ENCODE measurements at regions not wholly inside any gene's neighbourhood (a gene's known extent, or its start where the extent isn't known, plus 50 kb on each side); places are given as distances from the start of the nearest gene placed in this dataset.

DNA sequence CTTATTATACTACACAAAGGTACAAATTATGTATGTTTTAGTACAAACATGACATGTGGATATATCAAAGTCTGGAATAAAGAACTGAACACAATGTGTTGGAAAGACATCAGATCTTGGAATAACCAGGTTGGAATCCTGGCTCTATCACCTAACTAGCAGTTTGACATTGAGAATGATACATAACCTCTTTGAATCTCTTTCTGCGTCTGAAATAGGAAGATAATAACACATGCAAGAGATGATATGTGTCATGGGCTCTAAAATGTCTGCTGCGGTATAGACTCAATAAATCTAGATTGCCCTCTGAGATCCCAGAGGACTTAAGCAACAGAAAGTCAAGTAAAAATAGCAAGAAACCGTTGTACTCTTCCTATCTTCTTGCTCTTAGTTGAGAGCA lies 66.8 kb upstream of the CCN2 start:
- no peak overlapping the region for H2AFZ ChIP-seq (ENCODE audit: low read length)
- WGBS (ENCODE audit: low lambda C conversion rate) = 87% methylated on average over 3 of the region's 3 CpGs
- CTCF ChIA-PET (ENCODE audit: low intra/inter-chr PET ratio, low total read pairs) = no interaction called here
- TF ChIP-seq, protein P1, sequence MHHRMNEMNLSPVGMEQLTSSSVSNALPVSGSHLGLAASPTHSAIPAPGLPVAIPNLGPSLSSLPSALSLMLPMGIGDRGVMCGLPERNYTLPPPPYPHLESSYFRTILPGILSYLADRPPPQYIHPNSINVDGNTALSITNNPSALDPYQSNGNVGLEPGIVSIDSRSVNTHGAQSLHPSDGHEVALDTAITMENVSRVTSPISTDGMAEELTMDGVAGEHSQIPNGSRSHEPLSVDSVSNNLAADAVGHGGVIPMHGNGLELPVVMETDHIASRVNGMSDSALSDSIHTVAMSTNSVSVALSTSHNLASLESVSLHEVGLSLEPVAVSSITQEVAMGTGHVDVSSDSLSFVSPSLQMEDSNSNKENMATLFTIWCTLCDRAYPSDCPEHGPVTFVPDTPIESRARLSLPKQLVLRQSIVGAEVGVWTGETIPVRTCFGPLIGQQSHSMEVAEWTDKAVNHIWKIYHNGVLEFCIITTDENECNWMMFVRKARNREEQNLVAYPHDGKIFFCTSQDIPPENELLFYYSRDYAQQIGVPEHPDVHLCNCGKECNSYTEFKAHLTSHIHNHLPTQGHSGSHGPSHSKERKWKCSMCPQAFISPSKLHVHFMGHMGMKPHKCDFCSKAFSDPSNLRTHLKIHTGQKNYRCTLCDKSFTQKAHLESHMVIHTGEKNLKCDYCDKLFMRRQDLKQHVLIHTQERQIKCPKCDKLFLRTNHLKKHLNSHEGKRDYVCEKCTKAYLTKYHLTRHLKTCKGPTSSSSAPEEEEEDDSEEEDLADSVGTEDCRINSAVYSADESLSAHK (CRISPR knock-in tag; IDR thresholded peaks at IDR 0.05; ENCODE audit: borderline replicate concordance) = no peak
- no peak for TF ChIP-seq JUN (CRISPR knock-in tag; IDR thresholded peaks at IDR 0.05)
- no peak for TF ChIP-seq HOXA3 (CRISPR knock-in tag; IDR thresholded peaks at IDR 0.05)
- TF ChIP-seq, protein P2, sequence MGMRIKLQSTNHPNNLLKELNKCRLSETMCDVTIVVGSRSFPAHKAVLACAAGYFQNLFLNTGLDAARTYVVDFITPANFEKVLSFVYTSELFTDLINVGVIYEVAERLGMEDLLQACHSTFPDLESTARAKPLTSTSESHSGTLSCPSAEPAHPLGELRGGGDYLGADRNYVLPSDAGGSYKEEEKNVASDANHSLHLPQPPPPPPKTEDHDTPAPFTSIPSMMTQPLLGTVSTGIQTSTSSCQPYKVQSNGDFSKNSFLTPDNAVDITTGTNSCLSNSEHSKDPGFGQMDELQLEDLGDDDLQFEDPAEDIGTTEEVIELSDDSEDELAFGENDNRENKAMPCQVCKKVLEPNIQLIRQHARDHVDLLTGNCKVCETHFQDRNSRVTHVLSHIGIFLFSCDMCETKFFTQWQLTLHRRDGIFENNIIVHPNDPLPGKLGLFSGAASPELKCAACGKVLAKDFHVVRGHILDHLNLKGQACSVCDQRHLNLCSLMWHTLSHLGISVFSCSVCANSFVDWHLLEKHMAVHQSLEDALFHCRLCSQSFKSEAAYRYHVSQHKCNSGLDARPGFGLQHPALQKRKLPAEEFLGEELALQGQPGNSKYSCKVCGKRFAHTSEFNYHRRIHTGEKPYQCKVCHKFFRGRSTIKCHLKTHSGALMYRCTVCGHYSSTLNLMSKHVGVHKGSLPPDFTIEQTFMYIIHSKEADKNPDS (CRISPR knock-in tag; IDR thresholded peaks at IDR 0.05) = no peak
- TF ChIP-seq ZSCAN30 (CRISPR knock-in tag; IDR thresholded peaks at IDR 0.05) = no peak
- TF ChIP-seq PAWR (CRISPR knock-in tag; IDR thresholded peaks at IDR 0.05; ENCODE audit: borderline replicate concordance) = no peak
- no peak for TF ChIP-seq NFE2 (CRISPR knock-in tag; IDR thresholded peaks at IDR 0.05)
- no peak for TF ChIP-seq ADNP (CRISPR knock-in tag; IDR thresholded peaks at IDR 0.05)
- TF ChIP-seq, protein P3, sequence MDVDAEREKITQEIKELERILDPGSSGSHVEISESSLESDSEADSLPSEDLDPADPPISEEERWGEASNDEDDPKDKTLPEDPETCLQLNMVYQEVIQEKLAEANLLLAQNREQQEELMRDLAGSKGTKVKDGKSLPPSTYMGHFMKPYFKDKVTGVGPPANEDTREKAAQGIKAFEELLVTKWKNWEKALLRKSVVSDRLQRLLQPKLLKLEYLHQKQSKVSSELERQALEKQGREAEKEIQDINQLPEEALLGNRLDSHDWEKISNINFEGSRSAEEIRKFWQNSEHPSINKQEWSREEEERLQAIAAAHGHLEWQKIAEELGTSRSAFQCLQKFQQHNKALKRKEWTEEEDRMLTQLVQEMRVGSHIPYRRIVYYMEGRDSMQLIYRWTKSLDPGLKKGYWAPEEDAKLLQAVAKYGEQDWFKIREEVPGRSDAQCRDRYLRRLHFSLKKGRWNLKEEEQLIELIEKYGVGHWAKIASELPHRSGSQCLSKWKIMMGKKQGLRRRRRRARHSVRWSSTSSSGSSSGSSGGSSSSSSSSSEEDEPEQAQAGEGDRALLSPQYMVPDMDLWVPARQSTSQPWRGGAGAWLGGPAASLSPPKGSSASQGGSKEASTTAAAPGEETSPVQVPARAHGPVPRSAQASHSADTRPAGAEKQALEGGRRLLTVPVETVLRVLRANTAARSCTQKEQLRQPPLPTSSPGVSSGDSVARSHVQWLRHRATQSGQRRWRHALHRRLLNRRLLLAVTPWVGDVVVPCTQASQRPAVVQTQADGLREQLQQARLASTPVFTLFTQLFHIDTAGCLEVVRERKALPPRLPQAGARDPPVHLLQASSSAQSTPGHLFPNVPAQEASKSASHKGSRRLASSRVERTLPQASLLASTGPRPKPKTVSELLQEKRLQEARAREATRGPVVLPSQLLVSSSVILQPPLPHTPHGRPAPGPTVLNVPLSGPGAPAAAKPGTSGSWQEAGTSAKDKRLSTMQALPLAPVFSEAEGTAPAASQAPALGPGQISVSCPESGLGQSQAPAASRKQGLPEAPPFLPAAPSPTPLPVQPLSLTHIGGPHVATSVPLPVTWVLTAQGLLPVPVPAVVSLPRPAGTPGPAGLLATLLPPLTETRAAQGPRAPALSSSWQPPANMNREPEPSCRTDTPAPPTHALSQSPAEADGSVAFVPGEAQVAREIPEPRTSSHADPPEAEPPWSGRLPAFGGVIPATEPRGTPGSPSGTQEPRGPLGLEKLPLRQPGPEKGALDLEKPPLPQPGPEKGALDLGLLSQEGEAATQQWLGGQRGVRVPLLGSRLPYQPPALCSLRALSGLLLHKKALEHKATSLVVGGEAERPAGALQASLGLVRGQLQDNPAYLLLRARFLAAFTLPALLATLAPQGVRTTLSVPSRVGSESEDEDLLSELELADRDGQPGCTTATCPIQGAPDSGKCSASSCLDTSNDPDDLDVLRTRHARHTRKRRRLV (CRISPR knock-in tag; IDR thresholded peaks at IDR 0.05) = no peak
- TF ChIP-seq ZNF83 (CRISPR knock-in tag; IDR thresholded peaks at IDR 0.05; ENCODE audit: borderline replicate concordance) = no peak
- no peak for TF ChIP-seq HMGA1 (CRISPR knock-in tag; conservative IDR thresholded peaks at IDR 0.05)
- TF ChIP-seq SP4 (CRISPR knock-in tag; IDR thresholded peaks at IDR 0.05) = no peak
- no peak for TF ChIP-seq ZFX (CRISPR knock-in tag; IDR thresholded peaks at IDR 0.05; ENCODE audit: low read depth)
- TF ChIP-seq ZNF543 (CRISPR knock-in tag; IDR thresholded peaks at IDR 0.05) = no peak
- no peak for TF ChIP-seq RBM39 (IDR thresholded peaks at IDR 0.05; ENCODE audit: low read depth, low read length, poor library complexity, severe bottlenecking)
- TF ChIP-seq SALL2 (CRISPR knock-in tag; IDR thresholded peaks at IDR 0.05) = no peak
- TF ChIP-seq FOSL1 (CRISPR knock-in tag; IDR thresholded peaks at IDR 0.05; ENCODE audit: borderline replicate concordance) = no peak

More for the DNA sequence above, 66.8 kb upstream of the CCN2 start:
- in situ Hi-C loops (cut with HindIII; ENCODE audit: extremely low pct_ligation_motif_present, low pct_unique_long_range_greater_than_20kb) = no loop called here
- H3K36me3 ChIP-seq (replicated peaks in 1 of 2; ENCODE audit: control insufficient read depth in 1 of 2, insufficient read depth in 2 of 2, low read length in 2 of 2) = no peaks in the 10 kb centered on the region
- no peaks in the 10 kb centered on the region for H4K20me1 ChIP-seq (ENCODE audit: insufficient read depth, low read length)
- H3K79me2 ChIP-seq (ENCODE audit: insufficient read depth, low read length) = no peaks in the 10 kb centered on the region
- no peak overlapping the region for H3K9ac ChIP-seq (ENCODE audit: insufficient read depth, low read depth, low read length)
- POLR2A ChIA-PET = interaction anchor here (1.4 kb wide), 1 partner anchor 66 kb away, joined by 4 read pairs; the partner anchor contains the start of gene CCN2
- DNase-seq (ENCODE audit: low spot score) (no peak), ATAC-seq (no peak), FAIRE-seq (no peak)
- no peak overlapping the region for H3K4me2 ChIP-seq (ENCODE audit: low read depth, low read length)
- no peak overlapping the region for H3K4me3 ChIP-seq (replicated peaks in 1 of 3; ENCODE audit: insufficient read depth in 1 of 3, low read depth in 2 of 3, low read length in 3 of 3)
- intact Hi-C loops (cut with micrococcal nuclease; ENCODE audit: unreplicated experiment) = no loop called here
- H3K27me3 ChIP-seq (ENCODE audit: control insufficient read depth in 1 of 2, insufficient read depth in 2 of 2, low read length in 2 of 2) = no peaks in the 10 kb centered on the region
- peaks cover 36% of the 10 kb centered on the region for H3K4me1 ChIP-seq (ENCODE audit: insufficient read depth, low read length)
- no peaks in the 10 kb centered on the region for H3K9me3 ChIP-seq (ENCODE audit: low read length)
- no peak overlapping the region for H3K27ac ChIP-seq (ENCODE audit: extremely low read length, insufficient read depth, low read length)
- no TSS peak for BruUV-seq (replicated peaks)

All from HepG2 (cell line).